H1 (cell line): ENCODE measurements at regions not wholly inside any gene's neighbourhood (a gene's known extent, or its start where the extent isn't known, plus 50 kb on each side); places are given as distances from the start of the nearest gene placed in this dataset.

Experiments used
- CBX5 ChIP-seq: fragments of 300-800, 300-1000 bp; sonication (generic); IDR thresholded peaks from 2 replicates; pipeline ENCODE4 v1.7.1; 2016; ENCODE audit warnings: antibody characterized with exemption, low read length, low read depth
- CTCF ChIP-seq, 3 experiments: IDR thresholded peaks; 1 replicate in 2 of 3; 2 replicates in 1 of 3; pipeline versions ENCODE4 v1.5.1 to v1.6.1; 2011; ENCODE audit warnings: low read length in 3 of 3, mild to moderate bottlenecking in 3 of 3, inconsistent platforms in 2 of 3, low read depth in 1 of 3, moderate library complexity in 1 of 3; ENCODE audit not compliant: insufficient read depth in 1 of 3; ENCODE audit errors: control extremely low read depth in 1 of 3
- EGR1 ChIP-seq: IDR thresholded peaks from 2 replicates; pipeline ENCODE4 v1.6.1; 2011; ENCODE audit warnings: low read depth, low read length, borderline replicate concordance
- JUN ChIP-seq: IDR thresholded peaks from 2 replicates; pipeline ENCODE4 v1.6.1; 2011; ENCODE audit warnings: low read depth, mild to moderate bottlenecking, improper control_type of control experiment, low read length
- NRF1 ChIP-seq: IDR thresholded peaks from 2 replicates; pipeline ENCODE4 v1.6.1; 2011; ENCODE audit warnings: mild to moderate bottlenecking, low read depth, low read length, improper control_type of control experiment
- TEAD4 ChIP-seq: IDR thresholded peaks from 2 replicates; pipeline ENCODE4 v1.6.1; 2012; ENCODE audit warnings: low read depth, low read length, inconsistent platforms, mixed read lengths
- ZNF274 ChIP-seq: IDR thresholded peaks from 2 replicates; pipeline ENCODE4 v1.7.0; 2012; ENCODE audit warnings: low read length, borderline replicate concordance; ENCODE audit errors: extremely low read depth

GRCh38 chr16:22635357-22635761 is 124.7 kb downstream of the NPIPB5 start:
- TF ChIP-seq JUN (peak; percentile 86), CTCF (IDR thresholded peaks at IDR 0.05; ENCODE audit: control extremely low read depth in 1 of 3, insufficient read depth in 1 of 3, low read depth in 1 of 3, low read length in 3 of 3) (no peak), ZNF274 (no peak), TEAD4 (peak; percentile 36; the same call in 1 of the 2 replicates), EGR1 (no peak), NRF1 (no peak), CBX5 (no peak)
